PFSK-1 (cell line): ENCODE measurements at regions not wholly inside any gene's neighbourhood (a gene's known extent, or its start where the extent isn't known, plus 50 kb on each side); places are given as distances from the start of the nearest gene placed in this dataset.

Experiments used
- FOXP2 ChIP-seq: optimal IDR thresholded peaks from 2 replicates; pipeline ENCODE3; 2011; ENCODE audit warnings: borderline replicate concordance, control low read depth, inconsistent platforms; ENCODE audit not compliant: insufficient read depth; ENCODE audit errors: extremely low read length, extremely low read depth
- POLR2AphosphoS5 ChIP-seq: IDR thresholded peaks from 2 replicates; pipeline ENCODE4 v1.6.1; 2012; ENCODE audit warnings: low read depth, mild to moderate bottlenecking, control low read depth, low read length, moderate library complexity
- SIN3A ChIP-seq: IDR thresholded peaks from 2 replicates; pipeline ENCODE4 v1.6.1; 2012; ENCODE audit warnings: mild to moderate bottlenecking, low read length, moderate library complexity, borderline replicate concordance; ENCODE audit not compliant: insufficient read depth
- TAF1 ChIP-seq: IDR thresholded peaks from 2 replicates; pipeline ENCODE4 v1.6.1; 2012; ENCODE audit warnings: low read length, control low read depth, borderline replicate concordance; ENCODE audit not compliant: insufficient read depth
- TF ChIP-seq, protein P1 (sequence below), 2 experiments: IDR thresholded peaks; 2 replicates each; pipeline versions ENCODE4 v1.6.1 to v1.8.0; 2011 to 2012; ENCODE audit warnings: low read depth in 2 of 2, low read length in 2 of 2, control low read depth in 1 of 2, inconsistent platforms in 1 of 2, mild to moderate bottlenecking in 1 of 2, moderate library complexity in 1 of 2; ENCODE audit not compliant: insufficient read depth in 1 of 2

GRCh38 chr10:29106287-29106686 is 182.6 kb upstream of the LYZL1 start:
- TF ChIP-seq TAF1: no peak
- no peak for TF ChIP-seq SIN3A
- no peak for TF ChIP-seq FOXP2
- TF ChIP-seq POLR2AphosphoS5: no peak
- TF ChIP-seq, protein P1, sequence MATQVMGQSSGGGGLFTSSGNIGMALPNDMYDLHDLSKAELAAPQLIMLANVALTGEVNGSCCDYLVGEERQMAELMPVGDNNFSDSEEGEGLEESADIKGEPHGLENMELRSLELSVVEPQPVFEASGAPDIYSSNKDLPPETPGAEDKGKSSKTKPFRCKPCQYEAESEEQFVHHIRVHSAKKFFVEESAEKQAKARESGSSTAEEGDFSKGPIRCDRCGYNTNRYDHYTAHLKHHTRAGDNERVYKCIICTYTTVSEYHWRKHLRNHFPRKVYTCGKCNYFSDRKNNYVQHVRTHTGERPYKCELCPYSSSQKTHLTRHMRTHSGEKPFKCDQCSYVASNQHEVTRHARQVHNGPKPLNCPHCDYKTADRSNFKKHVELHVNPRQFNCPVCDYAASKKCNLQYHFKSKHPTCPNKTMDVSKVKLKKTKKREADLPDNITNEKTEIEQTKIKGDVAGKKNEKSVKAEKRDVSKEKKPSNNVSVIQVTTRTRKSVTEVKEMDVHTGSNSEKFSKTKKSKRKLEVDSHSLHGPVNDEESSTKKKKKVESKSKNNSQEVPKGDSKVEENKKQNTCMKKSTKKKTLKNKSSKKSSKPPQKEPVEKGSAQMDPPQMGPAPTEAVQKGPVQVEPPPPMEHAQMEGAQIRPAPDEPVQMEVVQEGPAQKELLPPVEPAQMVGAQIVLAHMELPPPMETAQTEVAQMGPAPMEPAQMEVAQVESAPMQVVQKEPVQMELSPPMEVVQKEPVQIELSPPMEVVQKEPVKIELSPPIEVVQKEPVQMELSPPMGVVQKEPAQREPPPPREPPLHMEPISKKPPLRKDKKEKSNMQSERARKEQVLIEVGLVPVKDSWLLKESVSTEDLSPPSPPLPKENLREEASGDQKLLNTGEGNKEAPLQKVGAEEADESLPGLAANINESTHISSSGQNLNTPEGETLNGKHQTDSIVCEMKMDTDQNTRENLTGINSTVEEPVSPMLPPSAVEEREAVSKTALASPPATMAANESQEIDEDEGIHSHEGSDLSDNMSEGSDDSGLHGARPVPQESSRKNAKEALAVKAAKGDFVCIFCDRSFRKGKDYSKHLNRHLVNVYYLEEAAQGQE (IDR thresholded peaks at IDR 0.05; ENCODE audit: insufficient read depth in 1 of 2, low read depth in 2 of 2, low read length in 2 of 2): no peak

DNA sequence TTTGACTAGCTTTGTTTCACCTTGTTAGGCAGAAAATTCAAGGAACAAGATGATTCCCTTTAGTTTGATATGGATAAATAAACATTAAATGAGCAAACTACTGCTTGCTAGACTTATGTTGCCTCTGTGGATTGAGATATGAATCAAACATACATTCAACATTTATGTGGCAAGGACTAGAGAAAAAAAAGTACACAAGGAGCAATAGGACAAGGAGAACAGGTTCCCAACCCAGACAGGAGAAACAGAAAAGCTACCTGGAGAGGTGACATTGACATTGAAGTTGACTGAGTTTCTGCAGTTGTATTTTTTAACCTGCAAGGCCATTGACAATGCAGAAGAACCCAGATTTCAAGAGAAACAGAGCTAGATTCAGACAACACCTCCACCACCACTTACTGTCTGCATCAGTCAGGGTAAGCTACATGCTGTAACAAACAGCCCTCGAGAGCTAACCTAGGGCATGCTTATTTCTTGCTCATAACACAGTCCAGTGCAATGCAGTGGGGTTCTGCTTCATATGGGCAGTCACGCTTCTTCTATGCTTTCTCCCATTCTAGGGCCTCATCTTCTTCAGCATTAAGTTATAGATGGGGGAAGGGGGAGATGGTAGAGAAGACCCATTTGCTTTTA is 180.9 kb upstream of the LYZL1 start:
- TF ChIP-seq, protein P1 (IDR thresholded peaks at IDR 0.05; ENCODE audit: insufficient read depth in 1 of 2, low read depth in 2 of 2, low read length in 2 of 2): no peak
- TF ChIP-seq POLR2AphosphoS5 (no peak), SIN3A (no peak), FOXP2 (no peak), TAF1 (no peak)

DNA sequence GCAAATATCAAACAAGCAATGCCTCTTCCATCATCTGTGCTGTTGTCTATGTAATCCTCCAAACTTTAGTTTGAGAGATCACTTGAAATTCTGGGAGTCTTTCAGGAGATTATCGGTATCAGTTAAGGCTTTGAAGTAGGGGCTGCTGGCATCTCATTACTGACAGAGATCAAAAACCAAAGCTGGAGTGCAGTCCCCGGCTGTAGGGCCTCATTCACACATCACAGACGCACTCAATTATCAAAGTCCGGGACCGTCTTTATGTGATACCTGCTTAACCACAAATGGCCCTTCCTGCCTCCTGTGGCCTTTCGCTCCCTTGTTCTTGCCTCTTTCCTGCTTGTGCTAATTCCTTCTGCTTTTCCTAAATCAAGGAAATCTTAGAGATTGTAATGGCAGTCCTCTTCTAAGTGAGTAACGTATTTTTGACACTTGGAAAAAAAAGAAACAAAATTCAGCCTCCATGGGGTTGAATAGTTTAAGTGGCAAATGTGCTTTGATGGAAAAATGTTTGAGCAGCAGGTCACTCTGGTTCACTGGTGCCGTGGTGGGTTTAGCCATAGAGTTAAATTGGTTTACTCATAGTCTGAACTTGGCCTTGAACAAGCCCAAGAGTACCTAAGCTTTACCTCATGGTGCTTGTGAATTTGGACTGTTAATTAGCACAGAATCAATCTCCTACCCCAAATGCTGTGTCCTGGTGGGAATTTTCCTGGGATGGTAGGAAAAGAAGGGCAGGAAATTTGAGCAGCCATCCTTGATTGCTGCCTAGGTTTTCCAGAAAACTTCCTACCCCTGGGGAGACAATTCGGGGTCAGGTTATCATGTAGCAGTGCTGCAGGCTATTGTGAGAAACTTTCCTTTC is 178.9 kb upstream of the LYZL1 start:
- TF ChIP-seq TAF1 (no peak), POLR2AphosphoS5 (no peak), SIN3A (no peak), FOXP2 (no peak)
- TF ChIP-seq, protein P1 (IDR thresholded peaks at IDR 0.05; ENCODE audit: insufficient read depth in 1 of 2, low read depth in 2 of 2, low read length in 2 of 2): no peak

- TF ChIP-seq POLR2AphosphoS5 (no peak), FOXP2 (no peak), SIN3A (no peak), TAF1 (no peak)
- TF ChIP-seq, protein P1 (IDR thresholded peaks at IDR 0.05; ENCODE audit: insufficient read depth in 1 of 2, low read depth in 2 of 2, low read length in 2 of 2): no peak
These were observed 175.8 kb upstream of the LYZL1 start for GRCh38 chr10:29112827-29113615.
